HG03064 (cell line): ENCODE measurements at regions not wholly inside any gene's neighbourhood (a gene's known extent, or its start where the extent isn't known, plus 50 kb on each side); places are given as distances from the start of the nearest gene placed in this dataset.
A peak's percentile ranks its signal among the peaks of the same experiment; 100 is the strongest.
"Not testable (repeated sequence)": the region's sequence is repeated elsewhere in the genome, so short reads cannot be mapped to it uniquely, and the experiment has no call there.

Source experiments
- ATAC-seq: cut with Tn5 transposase; IDR thresholded peaks from one replicate; pipeline ENCODE4 v1.9.1; 2021; ENCODE audit warnings: low read depth; ENCODE audit not compliant: unreplicated experiment

DNA sequence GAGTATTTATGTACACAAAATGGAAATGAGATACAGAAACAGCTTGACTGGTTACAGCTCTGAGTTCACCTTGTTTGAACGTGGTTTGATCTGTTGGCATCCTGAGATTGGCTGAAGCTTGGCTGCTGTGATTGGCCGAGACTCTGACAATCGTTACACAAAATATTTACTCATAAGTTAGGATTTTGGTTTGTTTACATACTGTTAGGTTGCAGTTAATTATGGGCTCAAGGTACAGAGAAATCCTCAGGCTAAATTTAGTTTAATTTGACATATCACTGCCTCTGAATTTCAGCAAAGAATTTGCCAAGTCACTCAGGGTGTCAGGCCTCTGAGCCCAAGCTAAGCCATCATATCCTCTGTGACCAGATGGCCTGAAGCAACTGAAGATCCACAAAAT, 227.3 kb downstream of the COPRS start:
- ATAC-seq, result no peak

DNA sequence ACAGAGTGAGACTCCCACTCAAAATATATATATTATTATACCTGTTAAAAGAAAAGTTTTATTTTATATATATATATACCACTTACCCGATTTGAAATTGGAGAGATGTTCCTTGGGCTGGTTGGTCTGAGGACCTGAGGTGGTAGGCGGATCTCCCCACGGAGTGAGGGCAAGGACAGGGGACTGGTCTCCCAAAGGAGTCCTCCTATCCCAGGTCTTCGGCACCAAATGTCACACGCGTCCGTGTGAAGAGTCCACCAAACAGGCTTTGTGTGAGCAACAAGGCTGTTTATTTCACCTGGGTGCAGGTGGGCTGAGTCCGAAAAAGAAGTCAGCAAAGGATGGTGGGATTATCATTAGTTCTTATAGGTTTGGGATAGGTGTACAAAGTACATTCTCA, 228.2 kb downstream of the COPRS start:
- not testable (repeated sequence) for ATAC-seq

DNA sequence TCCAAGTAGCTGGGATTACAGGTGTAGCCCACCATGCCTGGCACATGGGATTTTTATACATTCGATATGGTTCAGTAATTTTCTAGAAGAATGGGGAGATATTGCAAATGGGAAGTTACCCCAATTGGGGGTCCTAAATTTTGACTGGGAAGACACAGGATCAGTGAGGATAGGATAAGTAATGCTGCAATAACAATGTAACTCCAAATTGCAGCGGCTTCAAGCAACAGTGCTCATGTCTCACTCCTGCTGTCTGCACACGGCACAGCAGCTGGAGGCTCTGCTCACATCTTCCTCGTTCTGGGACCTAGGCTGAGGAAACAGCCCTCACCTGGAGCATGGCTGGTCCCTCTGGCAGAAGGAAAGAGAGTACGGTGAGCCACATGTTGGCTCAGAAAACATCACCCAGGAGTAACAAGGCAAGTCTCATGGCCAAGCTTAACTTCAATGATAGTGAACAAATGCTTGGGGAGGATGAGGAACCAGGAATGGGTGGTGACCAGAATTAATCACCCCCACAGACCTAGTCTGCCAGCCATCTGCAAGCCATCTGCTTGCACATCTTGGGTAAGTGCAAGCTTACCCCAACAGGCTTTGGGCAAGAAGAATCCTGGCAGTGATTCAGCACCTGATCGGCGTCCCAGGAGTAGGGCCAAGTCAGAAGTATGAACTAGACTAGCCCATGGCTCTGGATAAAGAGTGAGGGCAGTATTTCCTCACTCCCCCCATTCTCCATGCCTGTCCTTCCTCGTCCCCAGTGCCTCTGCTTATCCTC, 229.2 kb downstream of the COPRS start:
- no peak for ATAC-seq

DNA sequence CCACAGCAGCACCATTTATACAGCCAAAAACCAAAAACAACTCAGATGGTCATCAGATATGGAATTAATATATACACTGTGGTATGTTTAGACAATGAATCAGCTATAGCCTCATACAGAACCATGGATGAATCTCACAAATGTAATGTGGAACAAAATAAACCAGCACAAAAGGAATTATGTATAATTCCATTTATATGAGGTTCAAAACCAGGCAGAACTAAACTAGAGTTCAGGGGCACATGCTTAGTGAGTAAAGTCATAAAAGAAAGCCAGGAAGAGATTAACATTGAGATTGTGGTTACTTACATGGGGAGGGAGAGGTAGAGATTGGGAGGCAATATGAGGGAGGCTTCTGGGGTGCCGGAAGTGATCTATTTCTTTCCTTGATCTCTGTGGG, 231.1 kb downstream of the COPRS start:
- no peak for ATAC-seq

DNA sequence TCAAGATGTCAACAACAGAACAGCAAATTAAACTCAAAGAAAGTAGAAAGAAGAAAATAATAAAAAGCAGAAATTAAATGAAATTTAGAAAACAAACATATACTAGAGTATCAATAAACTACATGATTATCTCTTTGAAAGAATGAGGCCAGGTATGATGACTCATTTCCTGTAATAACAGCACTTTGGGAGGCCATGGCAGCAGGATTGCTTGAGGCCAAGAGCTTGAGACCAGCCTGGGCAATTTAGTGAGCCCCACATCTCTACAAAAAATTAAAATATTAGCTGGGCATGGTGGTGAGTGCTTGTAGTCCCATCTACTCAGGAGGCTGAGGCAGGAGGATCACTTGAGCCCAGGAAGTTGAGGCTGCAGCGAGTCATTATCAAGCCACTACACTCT, 232.5 kb downstream of the RAB11FIP4 start:
- ATAC-seq, result no peak

DNA sequence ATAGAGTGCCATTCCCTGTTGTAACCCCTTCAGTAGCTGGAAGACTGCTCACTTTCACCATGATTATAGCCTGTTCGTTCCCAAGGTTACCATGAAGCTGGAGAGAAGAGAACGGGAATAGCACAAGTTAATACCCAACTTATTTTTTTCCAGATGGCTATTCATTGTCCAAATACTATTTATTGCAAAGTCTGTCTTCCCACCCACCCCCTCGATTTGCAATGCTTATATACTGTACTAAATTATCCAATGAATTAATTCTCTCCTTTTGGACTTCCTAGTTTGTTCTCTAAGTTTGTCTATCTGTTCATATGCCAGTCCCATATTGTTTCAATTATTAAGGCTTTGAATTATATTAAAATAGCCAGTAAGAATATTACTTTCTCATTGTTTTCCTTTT, 231.0 kb downstream of the RAB11FIP4 start:
- ATAC-seq, result no peak

DNA sequence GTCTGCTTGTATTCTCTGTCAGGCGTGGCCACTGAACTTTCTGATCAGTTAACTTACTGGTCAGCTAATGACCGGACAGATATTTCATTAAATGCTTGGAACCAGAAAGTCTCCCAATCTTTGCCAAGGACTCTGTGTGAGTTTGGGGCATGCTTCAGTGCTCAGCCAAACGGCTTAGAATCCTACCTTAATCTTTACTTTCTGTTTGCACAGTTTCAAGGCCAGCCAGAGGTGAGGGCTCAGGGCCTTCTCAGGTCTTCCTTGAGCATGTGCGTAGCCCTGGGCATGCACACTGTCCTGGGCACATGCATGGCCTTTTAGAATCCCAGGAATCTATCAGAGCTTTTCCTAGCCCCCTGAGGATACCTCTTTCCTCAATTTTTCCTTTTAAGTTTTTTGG, 230.1 kb downstream of the RAB11FIP4 start:
- ATAC-seq, result no peak

DNA sequence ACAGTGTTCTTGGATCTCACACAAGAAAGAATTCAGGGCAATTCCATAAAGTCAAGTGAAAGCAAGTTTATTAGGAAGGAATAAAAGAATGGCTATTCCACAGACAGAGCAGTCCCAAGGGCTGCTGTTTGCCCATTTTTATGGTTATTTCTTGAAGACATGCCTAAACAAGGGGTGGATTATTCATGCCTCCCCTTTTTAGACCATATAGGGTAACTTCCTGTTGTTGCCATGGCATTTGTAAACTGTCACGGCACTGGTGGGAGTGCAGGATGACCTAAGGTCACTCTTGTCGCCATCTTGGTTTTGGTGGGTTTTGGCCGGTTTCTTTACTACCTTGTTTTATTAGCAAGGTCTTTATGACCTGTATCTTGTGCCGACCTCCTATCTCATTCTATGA, 219.6 kb downstream of the RAB11FIP4 start:
- not testable (repeated sequence) for ATAC-seq

DNA sequence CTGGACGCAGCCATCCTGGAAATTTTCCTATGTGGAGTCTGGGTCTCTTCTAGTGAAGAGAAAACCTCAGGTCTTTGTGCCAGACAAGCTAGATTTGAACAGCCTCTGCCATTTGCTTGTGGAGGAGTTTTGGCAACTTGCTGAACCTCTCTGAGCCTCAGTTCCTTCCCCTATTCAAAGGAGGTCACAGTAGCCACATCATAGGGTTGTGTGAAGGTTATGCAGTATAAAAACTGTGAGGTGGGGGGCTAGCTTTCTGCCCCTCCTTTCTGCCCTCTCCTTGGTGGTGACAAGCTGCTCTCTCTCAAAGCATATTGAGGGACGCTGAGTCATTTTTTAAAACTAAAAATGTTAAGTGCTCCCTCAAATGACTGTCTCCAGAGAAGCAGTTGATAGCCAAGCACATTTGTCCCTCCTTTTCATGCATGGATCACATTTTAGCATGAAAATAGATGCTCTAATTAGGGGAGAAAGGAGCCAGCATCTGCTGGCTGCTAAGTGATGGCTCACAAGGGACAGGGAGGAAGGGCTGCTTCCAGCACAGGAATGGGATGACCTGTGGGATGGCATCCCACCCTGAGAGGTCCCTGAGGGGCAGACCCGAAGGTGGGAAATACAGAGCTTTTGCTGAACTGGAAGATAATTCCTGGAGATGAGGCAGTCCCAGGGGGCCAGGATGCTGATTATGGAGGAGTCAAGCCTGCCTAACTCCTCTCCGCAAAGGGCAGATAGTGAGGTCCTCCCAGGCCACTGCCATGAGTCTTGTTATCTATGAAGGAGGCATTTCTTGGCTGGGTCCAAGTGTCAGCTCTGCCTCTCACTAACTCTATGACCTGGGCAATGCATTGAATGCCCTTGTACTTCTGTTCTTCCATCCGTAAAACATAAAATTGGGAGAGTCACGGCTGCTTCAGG, 218.8 kb downstream of the RAB11FIP4 start:
- no peak for ATAC-seq

DNA sequence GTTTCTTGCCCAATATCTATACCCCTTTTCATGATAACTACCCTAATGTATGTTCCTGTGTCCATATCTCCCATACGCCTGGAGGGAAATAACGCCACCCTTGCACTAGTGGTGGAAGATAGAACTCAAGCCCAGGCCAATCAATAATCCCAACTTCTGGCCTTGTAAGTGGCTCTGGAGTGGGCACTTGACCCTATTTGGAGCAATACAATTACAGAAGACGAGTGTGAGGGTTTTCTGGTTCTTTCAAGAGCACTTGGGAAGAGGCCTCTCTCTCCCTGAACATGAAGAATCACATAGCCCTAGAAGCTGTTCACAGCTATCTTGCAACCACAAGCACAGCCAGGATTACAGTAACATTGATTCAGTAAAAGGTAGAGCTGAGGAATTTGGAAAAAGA, 217.9 kb downstream of the RAB11FIP4 start:
- no peak for ATAC-seq

DNA sequence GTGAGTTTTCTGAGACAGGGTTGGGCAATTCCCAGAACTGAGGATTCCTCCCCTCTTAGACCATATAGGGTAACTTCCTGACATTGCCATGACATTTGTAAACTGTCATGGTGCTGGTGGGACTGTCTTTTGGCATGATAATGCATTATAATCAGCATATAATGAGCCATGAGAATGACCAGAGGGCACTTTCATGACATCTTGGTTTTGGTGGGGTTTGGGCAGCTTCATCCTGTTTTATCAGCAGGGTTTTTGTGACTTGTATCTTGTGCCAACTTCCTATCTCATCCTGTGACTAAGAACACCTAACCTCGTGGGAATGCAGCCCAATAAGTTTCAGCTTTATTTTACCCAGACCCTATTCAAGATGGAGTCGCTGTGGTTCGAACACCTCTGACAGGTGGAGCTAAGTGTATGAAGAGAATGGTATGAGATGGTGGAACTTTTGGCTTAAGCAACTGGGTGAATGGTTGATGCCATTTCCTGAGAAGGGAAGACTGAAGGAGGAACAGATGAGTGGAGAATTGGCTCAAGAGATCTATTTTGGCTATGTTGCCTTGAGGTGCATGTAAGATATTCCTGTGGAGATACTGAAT, 217.3 kb downstream of the RAB11FIP4 start:
- ATAC-seq, result no peak

DNA sequence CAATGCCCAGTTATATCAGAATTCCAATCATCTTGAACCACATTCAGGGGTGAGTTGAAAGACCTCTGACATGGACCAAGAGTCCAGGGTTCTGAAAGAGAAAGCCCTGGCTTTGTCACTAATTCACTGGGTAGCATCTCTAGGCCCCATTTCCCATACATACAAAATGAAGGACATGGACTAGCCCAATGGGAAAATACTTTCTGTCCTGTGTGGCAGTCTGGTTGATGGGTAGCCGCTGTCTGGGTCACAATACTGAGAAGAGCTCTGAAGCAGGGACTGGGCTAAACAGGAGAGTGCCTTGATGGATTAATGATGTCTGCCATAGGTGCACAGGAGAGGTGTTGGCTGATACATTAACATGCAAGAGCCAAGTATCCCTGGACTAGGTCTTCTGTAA, 214.3 kb downstream of the RAB11FIP4 start:
- ATAC-seq, result no peak

DNA sequence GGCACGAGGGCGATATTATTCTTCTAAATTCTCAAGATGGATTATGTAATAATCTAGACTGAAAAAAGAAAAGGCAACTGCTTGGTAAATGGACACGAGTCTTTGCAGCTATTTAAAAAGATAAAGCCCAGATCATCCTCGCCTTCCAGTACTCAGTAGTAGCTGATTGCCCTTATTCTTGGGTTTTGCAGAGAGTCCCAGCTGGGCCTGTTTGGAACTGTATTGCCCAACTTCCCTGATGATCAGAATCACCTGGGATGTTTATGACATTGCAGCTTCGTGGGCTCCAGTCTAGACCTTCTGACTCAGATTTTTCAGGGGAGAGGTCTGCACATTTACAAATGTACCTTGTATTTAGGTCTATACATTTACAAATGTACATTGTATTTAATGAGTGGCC, 213.5 kb downstream of the RAB11FIP4 start:
- no peak for ATAC-seq

DNA sequence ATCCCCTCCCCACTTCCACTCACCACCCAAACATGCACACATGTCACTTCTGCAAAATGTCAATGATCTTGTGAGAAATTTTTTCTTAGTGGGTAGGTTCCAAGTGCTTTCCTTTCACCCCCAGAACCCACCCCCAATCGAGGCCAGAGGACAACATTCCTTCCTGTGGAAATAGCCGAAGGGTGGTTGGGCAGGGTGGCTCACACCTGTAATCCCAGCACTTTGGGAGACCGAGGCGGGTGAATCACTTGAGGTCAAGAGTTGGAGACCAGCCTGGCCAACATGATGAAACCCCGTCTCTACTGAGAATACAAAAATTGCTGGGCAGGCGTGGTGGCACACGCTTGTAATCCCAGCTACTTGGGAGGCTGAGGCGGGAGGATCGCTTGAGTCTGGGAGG, 208.7 kb downstream of the RAB11FIP4 start:
- ATAC-seq, result not testable (repeated sequence)

DNA sequence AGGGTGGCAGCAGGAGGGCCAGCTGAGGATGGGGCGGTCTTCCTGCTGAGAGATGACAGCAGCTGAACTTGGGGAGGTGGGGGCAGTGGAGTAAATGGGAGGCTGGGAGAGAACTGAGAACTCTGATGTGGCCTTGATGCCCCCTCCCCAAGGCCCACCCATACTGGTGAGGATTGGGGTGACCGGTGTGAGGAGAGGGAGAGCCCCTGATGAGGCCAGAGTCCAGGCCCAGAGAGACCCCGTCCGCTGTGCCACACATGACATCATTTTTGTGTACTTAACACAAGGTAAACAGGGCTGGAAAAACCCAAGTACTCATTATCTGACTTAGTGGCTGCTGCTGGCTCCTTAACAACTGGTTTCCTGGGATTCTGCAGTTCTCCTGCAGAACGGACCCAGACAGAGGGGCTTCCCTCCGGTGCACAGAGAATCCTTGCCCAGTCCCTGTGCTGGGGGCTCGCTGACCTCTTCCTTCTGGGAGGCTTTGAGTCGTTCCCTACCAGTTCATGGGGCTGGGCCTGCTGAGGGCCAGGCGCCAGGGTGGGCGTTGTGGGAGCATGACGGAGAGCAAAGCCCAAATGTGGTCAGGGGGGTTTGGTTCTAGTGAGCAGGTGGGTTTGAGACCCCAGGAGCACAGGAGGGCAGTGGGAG, 207.6 kb downstream of the RAB11FIP4 start:
- no peak for ATAC-seq

DNA sequence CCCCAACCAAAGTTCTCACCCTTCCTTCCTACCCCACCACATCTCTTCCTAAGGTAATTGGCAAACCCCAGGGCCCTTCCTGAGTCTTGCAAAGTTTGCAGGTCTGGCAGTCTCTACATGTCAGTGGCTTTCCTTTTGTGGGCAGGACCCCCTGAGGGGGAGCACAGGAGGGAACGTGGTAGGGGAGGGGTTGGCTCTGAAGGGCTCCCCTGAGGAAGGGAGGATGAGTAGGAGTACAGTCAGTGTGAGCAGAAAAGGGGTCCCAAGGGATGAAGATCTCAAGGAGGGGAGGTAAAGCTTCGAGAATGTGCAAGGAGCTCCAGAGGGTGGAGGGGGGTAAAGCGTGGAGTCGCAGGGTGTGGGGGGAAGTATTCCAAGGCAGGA, 206.9 kb downstream of the RAB11FIP4 start:
- ATAC-seq, result no peak

DNA sequence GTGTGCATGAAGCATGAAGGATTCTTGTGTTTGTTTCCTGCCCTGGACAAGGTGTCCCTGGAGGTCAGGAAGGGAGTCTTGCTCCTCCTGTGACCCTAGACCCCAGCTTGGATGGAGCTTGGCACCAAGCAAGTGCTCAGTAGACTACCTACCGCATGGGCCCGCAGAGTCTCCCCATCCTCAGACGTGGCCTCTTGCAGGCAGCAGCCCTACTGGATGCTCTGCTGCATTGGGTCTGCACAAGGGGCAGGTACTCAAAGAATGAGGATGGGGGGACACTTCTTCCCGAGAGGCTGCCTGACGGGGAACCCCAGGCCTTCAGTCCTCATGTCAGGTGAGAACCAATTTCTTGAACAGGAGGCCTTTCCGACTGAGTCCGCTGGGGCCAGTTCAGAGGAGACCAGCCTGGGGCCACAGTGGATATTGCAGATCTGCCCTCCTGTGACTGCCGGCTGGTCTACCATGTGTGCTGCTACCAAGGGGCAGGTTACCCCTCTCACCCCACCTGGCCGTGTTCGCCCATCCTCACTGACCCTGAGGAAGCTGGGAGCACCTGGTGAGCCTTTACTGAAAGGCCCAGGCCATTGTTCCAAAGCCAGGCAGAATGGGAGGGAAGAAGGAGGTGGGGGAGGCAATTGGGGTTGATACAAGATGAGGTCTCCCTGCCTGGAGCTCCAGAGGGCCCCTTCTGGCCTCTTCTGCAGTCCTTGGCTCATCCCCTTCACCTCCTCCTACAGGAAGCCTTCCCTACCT, 206.3 kb downstream of the RAB11FIP4 start:
- no peak for ATAC-seq

DNA sequence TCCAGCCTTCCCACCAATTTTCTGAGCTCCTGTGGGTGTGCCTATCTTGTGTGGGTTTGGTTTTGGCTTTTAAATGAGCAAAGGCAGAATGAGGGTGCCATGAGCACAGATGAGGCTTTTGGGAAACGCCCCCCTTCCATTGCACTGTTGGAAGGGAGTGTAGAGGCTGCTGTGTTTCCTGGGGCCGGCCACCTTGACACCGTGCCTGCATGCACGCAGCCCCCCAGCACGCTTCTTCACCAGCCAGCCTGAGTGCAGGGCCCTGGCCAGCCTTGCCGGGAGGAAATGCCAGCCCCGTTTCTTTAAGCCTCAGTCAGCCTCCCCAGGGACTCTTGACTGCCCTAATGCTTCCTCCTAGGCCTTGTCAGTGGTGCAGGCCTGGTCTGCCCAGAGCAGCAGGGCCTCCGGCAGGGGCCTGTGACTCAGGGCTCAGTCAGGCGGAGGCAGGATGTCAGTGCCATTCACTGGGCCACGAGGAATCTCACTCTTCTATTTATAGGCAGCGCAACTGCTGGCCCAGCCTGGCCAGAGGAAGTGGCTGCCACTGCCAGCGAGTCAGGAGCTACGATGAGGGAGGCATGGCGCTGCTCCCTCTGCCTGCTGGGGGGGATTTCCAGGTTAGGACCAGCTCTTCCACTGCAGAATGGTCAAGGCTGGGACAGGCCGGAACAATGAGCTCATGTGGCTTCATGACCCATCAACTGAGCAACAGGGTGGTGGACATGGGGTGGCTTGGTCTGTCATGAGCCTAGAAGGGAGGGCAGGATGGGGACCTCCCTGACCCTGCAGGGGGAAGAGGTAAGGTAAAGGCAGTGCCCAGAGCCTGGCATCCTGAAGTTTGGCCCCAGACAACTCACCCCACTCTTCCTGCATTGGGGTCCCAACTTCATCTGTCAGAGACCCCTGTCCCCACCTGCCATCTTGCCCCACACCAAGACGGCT, 205.2 kb downstream of the RAB11FIP4 start:
- peak; percentile 87 for ATAC-seq
